Spleen (tissue), 11 donors: ENCODE measurements at regions not wholly inside any gene's neighbourhood (a gene's known extent, or its start where the extent isn't known, plus 50 kb on each side); places are given as distances from the start of the nearest gene placed in this dataset.

Experiments
- DNase-seq: peaks from one replicate; pipeline ENCODE4 v3.0.0-alpha.2; 2020
- H3K27ac ChIP-seq, 8 donors: fragments of 200-600 bp; sonication (generic) in 7 of 8; 1 replicate in 4 of 8; 2 replicates in 4 of 8; pipeline versions ENCODE4 v1.5.0 to v1.8.0; 2016 to 2021; ENCODE audit warnings: inconsistent platforms in 4 of 8, mild to moderate bottlenecking in 4 of 8, moderate library complexity in 1 of 8
- H3K27me3 ChIP-seq, 7 donors: fragments of 200-600 bp; sonication (generic) in 6 of 7; replicated peaks in 1 of 7; 1 replicate in 4 of 7; 2 replicates in 3 of 7; pipeline versions ENCODE4 v1.5.0 to v1.8.0; 2016 to 2021; ENCODE audit warnings: inconsistent platforms in 3 of 7, mild to moderate bottlenecking in 1 of 7
- H3K36me3 ChIP-seq, 6 donors: fragments of 200-600 bp; sonication (generic) in 5 of 6; 1 replicate in 4 of 6; 2 replicates in 2 of 6; pipeline versions ENCODE4 v1.5.0 to v1.8.0; 2016 to 2021; ENCODE audit warnings: inconsistent platforms in 2 of 6
- H3K4me1 ChIP-seq, 6 donors: fragments of 200-600 bp; sonication (generic) in 5 of 6; 1 replicate in 3 of 6; 2 replicates in 3 of 6; pipeline versions ENCODE4 v1.5.0 to v1.8.0; 2016 to 2021; ENCODE audit warnings: inconsistent platforms in 3 of 6
- H3K4me3 ChIP-seq, 8 donors: fragments of 200-600 bp; sonication (generic) in 7 of 8; 1 replicate in 4 of 8; 2 replicates in 4 of 8; pipeline versions ENCODE4 v1.5.0 to v1.8.0; 2016 to 2021; ENCODE audit warnings: inconsistent platforms in 4 of 8, mild to moderate bottlenecking in 4 of 8, moderate library complexity in 2 of 8
- H3K9me3 ChIP-seq, 8 donors: fragments of 200-600 bp; sonication (generic) in 7 of 8; 1 replicate in 4 of 8; 2 replicates in 4 of 8; pipeline versions ENCODE4 v1.5.0 to v1.8.0; 2016 to 2021; ENCODE audit warnings: inconsistent platforms in 4 of 8
- POLR2A ChIP-seq, 3 donors: fragments of 450-650 bp; IDR thresholded peaks; one replicate each; pipeline ENCODE4 v1.5.1; 2017; ENCODE audit warnings: antibody characterized with exemption in 3 of 3, mild to moderate bottlenecking in 1 of 3
- POLR2AphosphoS5 ChIP-seq, 3 donors: sonication (generic); formaldehyde crosslinking; IDR thresholded peaks; one replicate each; pipeline ENCODE4 v1.5.1; 2017; ENCODE audit warnings: antibody characterized with exemption in 3 of 3
- WGBS, 5 donors: extraction: QIAGEN DNeasy Blood & Tissue Kit in 3 of 5; methylation state at CpG; one replicate each; pipeline versions ENCODE4 v1.1.5 to v1.1.7; 2013 to 2018; 5-methylcytosine and 5-hydroxymethylcytosine counted together
- intact Hi-C: fragments of 100-400 bp; cut with DNase I; formaldehyde crosslinking; loops from one replicate; pipeline ENCODE4 v1.15.0; 2023; ENCODE audit warnings: low total_unique reads
- TF ChIP-seq, protein P1 (sequence below), 11 experiments: fragments of 200-600 bp in 7 of 11; fragments of 450-650 bp in 4 of 11; sonication (generic) in 4 of 11; IDR thresholded peaks in 8 of 11; conservative IDR thresholded peaks in 3 of 11; 1 replicate in 7 of 11; 2 replicates in 4 of 11; pipeline versions ENCODE4 v1.4.0 to v1.8.0; 2016 to 2021; ENCODE audit warnings: antibody characterized with exemption in 11 of 11, inconsistent platforms in 4 of 11, mild to moderate bottlenecking in 1 of 11
- donor health status: healthy with polysubstance abuse.
- donor health status: DM: no; HTN: no; CAD: no; lungs with moderate emphysema.
- donor health status: DM: no; HTN: no; CAD: no.
- donor health status: Bipolar disorder and iron deficiency.
- donor health status: healthy.
- donor health status: DM: no; HTN: no; CAD: no.
- donor health status: DM: yes; HTN: yes; CAD: no.

DNA sequence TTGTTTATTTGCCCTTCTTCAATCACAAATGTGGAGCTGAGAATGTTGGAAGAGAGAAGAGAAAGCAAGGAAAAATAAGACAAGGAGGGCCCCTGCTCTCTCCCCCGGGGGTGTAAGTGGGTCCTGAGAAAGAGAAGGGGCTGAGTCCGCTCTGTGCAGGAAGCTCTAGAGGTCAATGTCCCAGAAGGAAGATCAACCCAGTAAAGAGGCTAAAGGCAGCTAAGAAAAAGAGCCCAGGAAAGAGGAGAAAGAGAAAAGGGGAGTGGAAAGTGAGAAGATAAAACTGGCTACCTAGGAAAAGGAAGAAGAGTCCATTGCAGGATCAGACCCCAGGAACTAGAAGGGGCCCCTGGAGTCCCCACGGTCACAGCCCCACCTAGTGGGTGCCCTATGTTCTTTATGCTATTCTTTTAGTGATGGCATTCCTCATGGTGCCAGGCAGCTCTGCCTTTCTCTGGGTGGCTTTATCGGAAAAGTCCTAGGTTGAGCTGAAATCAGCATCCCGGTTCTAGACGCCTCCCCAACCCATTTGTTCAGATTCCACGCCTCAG lies 583.4 kb downstream of the ACTL7B start:
- Histone ChIP-seq H3K36me3 (no peaks in the 10 kb centered on the region), H3K9me3 (no peaks in the 10 kb centered on the region), H3K4me1 (peaks cover 0 to 16% (median 11%) of the 10 kb centered on the region in 6 donors), H3K27me3 (no peaks in the 10 kb centered on the region), H3K4me3 (peak overlapping the region in 1 of 8 donors; percentile 27), H3K27ac (peak overlapping the region in 7 of 8 donors; percentile 37 to 80 (median 64))
- TF ChIP-seq, protein P1, sequence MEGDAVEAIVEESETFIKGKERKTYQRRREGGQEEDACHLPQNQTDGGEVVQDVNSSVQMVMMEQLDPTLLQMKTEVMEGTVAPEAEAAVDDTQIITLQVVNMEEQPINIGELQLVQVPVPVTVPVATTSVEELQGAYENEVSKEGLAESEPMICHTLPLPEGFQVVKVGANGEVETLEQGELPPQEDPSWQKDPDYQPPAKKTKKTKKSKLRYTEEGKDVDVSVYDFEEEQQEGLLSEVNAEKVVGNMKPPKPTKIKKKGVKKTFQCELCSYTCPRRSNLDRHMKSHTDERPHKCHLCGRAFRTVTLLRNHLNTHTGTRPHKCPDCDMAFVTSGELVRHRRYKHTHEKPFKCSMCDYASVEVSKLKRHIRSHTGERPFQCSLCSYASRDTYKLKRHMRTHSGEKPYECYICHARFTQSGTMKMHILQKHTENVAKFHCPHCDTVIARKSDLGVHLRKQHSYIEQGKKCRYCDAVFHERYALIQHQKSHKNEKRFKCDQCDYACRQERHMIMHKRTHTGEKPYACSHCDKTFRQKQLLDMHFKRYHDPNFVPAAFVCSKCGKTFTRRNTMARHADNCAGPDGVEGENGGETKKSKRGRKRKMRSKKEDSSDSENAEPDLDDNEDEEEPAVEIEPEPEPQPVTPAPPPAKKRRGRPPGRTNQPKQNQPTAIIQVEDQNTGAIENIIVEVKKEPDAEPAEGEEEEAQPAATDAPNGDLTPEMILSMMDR (IDR thresholded peaks at IDR 0.05 in 8 of 11, conservative IDR thresholded peaks at IDR 0.05 in 3 of 11), result peak; percentile 12 to 69 (median 49)
- TF ChIP-seq POLR2A (IDR thresholded peaks at IDR 0.05), result no peak
- intact Hi-C loops, result loop anchor here (10.0 kb wide), 1 partner anchor 788 kb away; the partner anchor contains the start of gene KLF4
- no peak for DNase-seq
- 46 to 65% (median 51%) methylated on average over 7 of the region's 7 CpGs for WGBS, 5 donors

DNA sequence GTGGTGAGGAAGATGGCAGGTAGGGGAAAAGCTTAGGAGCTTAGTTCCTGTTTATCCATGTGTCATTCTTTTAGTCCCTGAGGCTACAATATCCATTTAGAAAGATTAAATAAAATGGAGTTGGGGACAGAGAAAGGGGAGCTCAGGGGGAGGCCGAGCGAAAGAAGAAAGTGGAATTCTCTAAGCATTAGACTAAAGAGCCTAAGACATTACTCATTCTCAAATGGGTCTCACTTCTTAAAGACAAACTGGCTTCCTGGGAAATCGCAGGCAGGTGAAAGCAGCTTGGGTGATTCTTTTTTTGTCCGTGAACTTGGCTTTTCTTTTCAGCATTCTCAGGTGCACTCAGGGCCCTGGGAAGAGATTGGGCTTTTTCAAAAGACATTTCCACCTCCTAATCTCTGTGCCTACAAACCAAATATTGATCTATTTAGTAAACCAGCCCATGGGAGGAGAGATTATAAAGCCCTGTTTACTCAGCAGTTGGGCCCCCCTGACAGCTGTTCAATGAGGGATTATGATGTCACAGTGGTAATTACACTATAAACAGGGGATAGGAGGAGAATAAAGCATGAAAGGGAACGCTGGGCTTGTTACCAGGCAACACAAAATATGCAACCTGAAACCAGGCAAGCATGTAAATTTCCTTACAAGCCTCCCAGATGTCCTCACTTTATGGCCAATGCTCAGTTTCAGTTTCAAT lies 584.0 kb downstream of the ACTL7B start:
- 66 to 77% (median 75%) methylated on average over 5 of the region's 5 CpGs for WGBS, 5 donors
- peak overlapping the region in 7 of 8 donors; percentile 37 to 80 (median 64) for H3K27ac ChIP-seq

DNA sequence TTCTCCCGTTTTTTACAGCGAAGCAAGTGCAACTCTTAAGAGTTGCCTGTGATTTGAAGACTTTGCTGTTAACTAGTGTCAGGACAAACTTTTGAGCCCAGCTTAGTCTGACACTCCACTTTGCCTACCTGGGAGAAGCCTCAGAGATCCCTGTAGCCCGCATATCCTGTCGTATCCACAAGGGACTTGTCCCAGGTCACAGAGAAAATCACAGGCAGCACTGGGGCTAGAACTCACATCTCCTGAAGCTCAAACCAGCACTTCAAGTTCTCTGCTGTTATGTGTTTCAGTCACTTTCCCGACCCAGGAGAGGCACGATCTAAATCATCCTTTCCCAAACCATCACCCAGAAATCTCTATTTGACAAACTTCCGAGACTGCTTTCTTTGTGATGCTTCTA lies 584.5 kb downstream of the ACTL7B start:
- Histone ChIP-seq H3K4me3 (no peak overlapping the region), H3K27me3 (no peaks in the 10 kb centered on the region), H3K9me3 (no peaks in the 10 kb centered on the region), H3K27ac (no peak overlapping the region), H3K36me3 (no peaks in the 10 kb centered on the region), H3K4me1 (peaks cover 0 to 16% (median 11%) of the 10 kb centered on the region in 6 donors)
- intact Hi-C loops, result loop anchor here (10.0 kb wide), 1 partner anchor 786 kb away; the partner anchor contains the start of gene KLF4
- DNase-seq, result no peak
- TF ChIP-seq, protein P1 (IDR thresholded peaks at IDR 0.05 in 8 of 11, conservative IDR thresholded peaks at IDR 0.05 in 3 of 11), result no peak
- no peak for TF ChIP-seq POLR2AphosphoS5 (IDR thresholded peaks at IDR 0.05)
- no peak for TF ChIP-seq POLR2A (IDR thresholded peaks at IDR 0.05)
- 90 to 96% (median 95%) methylated on average over 7 of the region's 7 CpGs for WGBS, 5 donors

More for the DNA sequence above, 584.0 kb downstream of the ACTL7B start:
- Histone ChIP-seq H3K4me3 (peak overlapping the region in 1 of 8 donors; percentile 27), H3K36me3 (no peaks in the 10 kb centered on the region), H3K4me1 (peaks cover 0 to 16% (median 11%) of the 10 kb centered on the region in 6 donors), H3K9me3 (no peaks in the 10 kb centered on the region), H3K27me3 (no peaks in the 10 kb centered on the region)
- no peak for TF ChIP-seq POLR2AphosphoS5 (IDR thresholded peaks at IDR 0.05)
- TF ChIP-seq, protein P1 (IDR thresholded peaks at IDR 0.05 in 8 of 11, conservative IDR thresholded peaks at IDR 0.05 in 3 of 11), result no peak
- intact Hi-C loops, result loop anchor here (10.0 kb wide), 1 partner anchor 787 kb away; the partner anchor contains the start of gene KLF4
- no peak for DNase-seq

- intact Hi-C loops, result loop anchor here (10.0 kb wide), 1 partner anchor 786 kb away; the partner anchor contains the start of gene KLF4
- no peak for TF ChIP-seq POLR2AphosphoS5 (IDR thresholded peaks at IDR 0.05)
- TF ChIP-seq, protein P1 (IDR thresholded peaks at IDR 0.05 in 8 of 11, conservative IDR thresholded peaks at IDR 0.05 in 3 of 11), result no peak
- TF ChIP-seq POLR2A (IDR thresholded peaks at IDR 0.05), result no peak
Measured at GRCh38 chr9:108270561-108270960, 585.2 kb downstream of the ACTL7B start.

More at GRCh38 chr9:108270561-108270960, 585.2 kb downstream of the ACTL7B start:
- Histone ChIP-seq H3K9me3 (no peaks in the 10 kb centered on the region), H3K4me1 (peaks cover 0 to 16% (median 11%) of the 10 kb centered on the region in 6 donors), H3K4me3 (no peak overlapping the region), H3K27ac (no peak overlapping the region), H3K36me3 (no peaks in the 10 kb centered on the region), H3K27me3 (no peaks in the 10 kb centered on the region)
- WGBS, 5 donors, result 74 to 95% (median 89%) methylated on average over 3 of the region's 3 CpGs
- DNase-seq, result no peak
